ENCODE measurements at regions not wholly inside any gene's neighbourhood (a gene's known extent, or its start where the extent isn't known, plus 50 kb on each side); places are given as distances from the start of the nearest gene placed in this dataset.

DNA sequence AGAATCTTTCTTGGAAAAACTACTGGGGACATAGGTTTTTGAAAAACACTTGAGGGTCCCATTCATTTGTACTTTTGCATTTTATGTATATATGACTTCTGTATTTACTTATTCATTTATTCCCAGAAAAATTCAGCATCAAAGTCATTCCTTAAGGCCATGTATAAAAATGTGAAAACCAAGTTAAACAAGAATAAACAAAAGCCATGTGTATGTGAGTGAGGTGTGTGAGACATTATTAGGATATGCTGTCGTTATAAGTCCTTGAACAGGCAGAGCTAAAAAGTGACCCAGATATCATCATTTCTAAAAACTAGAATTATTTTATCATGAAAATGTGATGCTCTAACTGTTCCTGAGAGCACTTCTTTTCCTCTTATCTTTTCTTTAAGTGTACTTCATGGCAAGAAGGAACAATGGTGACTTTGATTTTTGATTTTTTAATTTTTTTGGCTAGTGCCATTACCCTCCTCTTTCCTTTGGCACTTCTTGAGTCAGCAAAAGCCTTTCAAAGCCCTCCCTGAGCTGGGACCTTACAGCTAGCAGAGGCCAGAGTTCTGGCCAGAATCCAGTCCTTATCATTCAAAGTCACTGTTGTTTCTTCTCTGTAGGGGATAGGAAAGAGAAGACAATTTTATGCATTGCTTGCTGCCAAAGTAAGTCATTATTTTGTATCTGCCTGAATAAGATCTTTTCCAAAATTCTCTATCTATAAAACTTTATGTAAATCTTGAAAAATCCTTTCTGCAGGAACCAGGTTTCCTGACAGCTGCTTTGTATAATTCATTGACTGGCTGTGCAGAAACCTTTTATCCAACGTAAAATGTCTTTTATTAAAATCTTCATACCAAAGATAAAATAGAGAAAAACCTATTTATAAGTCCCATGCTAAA lies 419.7 kb upstream of the PRICKLE1 start:
- no peak for DNase-seq

GRCh38 chr12:43004908-43005307 lies 415.4 kb upstream of the PRICKLE1 start:
- DNase-seq: no peak

DNA sequence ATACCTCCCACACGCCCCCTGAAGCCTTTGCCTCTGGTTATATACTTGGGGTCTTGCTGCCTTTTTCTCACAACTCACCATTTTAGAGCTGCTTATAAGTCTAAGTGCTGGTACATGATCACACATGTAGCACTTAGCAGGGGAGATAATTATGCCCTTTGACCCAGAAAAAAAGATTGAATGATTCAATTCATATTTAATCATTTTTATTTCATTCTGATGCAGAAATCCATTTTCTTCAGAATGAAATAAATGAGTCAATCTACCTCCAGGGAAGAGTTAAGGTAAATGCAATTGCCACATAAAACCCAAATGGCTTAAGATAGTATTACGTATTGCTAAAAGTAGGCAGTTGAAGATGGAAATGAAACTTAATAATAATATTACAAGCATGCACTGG lies 414.6 kb upstream of the PRICKLE1 start:
- DNase-seq: no peak

DNA sequence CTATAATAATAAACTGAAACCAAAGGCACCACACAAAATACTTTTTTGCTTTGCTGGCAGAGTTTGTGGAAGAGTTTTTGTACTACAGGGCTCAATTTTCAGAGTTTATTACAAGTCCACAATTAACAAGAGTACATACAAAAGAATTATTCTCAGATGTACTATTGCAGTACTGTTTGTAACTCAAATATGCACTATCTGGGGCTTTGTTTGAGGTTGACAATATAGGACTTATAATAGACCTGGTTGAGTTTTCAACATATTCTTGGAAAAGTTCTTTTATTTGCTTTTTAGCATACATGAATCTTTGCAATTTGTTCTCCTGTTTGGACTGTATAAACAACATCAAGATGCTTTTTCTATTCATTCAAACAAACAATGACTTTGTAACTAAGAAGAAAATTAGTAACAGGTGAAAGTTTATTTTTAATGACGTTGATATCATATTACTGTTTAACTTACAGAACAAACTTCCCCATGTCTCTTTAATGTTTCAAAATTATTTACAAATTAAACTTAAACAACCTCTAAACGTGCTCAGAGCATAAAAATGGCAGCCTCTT lies 407.4 kb upstream of the PRICKLE1 start:
- no peak for DNase-seq

- no peak for DNase-seq
These were observed 403.3 kb upstream of the PRICKLE1 start for GRCh38 chr12:42992826-42993225.

GRCh38 chr12:42990387-42990786 lies 400.8 kb upstream of the PRICKLE1 start:
- no peak for DNase-seq

- DNase-seq: no peak
These were observed 397.7 kb upstream of the PRICKLE1 start for GRCh38 chr12:42987216-42987650.

GRCh38 chr12:42985506-42985905 lies 396.0 kb upstream of the PRICKLE1 start:
- no peak for DNase-seq

GRCh38 chr12:42982828-42983227 lies 393.3 kb upstream of the PRICKLE1 start:
- no peak for DNase-seq

DNA sequence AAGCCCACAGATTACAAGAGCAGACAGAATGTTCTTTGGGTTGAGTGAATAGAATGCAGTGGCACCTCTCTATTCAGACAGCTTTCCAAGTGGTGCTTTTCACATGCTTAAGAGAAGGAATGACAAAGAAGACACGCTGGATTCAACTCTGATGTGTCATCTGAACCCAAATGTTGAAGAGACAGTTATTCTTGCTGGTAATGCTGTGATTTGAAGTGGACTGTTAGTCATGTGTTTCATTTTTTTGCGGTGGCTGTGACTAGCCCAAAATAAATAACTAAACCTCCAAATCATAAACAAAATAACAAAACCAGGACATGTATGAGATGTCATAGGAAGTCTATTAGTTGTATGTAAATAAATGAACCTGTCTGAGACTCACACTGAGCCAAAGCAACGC lies 391.8 kb upstream of the PRICKLE1 start:
- no peak for DNase-seq

- no peak for DNase-seq
These were observed 390.9 kb upstream of the PRICKLE1 start for GRCh38 chr12:42980441-42980840.

DNA sequence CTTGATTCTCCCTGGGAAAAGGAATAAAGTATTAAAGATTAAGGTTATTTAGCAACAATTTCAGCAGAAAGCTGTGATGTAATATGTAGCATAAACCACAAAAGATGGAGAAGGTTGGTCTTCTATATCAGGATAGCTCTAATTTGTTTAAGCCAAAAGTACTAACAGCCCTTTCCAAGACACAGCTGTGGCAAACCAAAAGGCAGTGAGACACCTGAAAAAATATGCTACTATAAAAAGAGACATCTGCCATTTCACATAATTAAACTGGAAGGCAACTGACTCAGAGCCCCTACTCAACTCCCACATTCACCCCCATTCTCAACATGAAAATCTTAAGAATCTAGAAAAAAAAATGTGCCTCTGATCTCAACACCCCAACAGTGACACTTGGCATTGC lies 390.2 kb upstream of the PRICKLE1 start:
- no peak for DNase-seq

DNA sequence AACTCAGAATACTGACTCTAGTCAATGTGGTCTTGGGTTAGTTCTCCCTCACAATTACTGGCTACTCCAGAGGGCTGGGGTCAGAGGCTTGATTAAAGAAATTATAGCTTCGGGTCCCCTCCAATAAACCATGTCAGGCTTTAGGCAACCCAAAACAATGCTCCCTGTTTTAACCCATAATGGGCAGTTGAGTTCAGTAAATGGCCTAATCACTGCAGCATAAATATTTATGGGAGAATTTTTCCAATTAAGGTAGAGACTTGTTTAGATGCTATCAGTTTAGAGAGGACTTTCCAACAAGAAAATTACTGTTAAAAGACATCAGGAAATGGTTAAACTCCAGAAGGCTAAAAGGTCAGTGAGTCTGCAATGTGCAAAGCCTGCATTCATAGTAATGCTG lies 389.2 kb upstream of the PRICKLE1 start:
- DNase-seq: no peak

GRCh38 chr12:42977451-42978230 lies 388.1 kb upstream of the PRICKLE1 start:
- DNase-seq: no peak

DNA sequence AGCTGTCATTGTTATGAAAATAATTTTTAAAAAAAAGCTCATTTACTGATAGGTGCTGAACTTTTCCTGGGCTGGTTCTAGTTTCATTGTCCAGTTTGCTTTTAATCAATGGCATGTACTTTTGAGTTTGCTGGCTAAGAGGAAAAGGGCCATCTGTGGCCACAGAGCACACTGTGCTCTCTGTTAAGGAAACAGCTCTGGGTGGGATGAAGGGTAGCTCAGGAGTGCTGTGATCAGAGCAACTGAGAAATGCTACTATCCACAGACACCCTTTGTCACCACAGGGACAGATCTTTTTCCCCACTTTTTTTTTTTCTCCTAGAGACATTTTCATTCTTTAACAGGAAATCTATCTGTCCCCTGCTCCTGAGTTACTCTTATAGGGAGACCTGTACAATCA lies 387.1 kb upstream of the PRICKLE1 start:
- no peak for DNase-seq

GRCh38 chr12:42976122-42976521 lies 386.6 kb upstream of the PRICKLE1 start:
- DNase-seq: no peak

GRCh38 chr12:42969355-42969754 lies 379.8 kb upstream of the PRICKLE1 start:
- DNase-seq: no peak

GRCh38 chr12:42968426-42968825 lies 378.9 kb upstream of the PRICKLE1 start:
- DNase-seq: no peak

GRCh38 chr12:42967850-42968249 lies 378.3 kb upstream of the PRICKLE1 start:
- DNase-seq: no peak

DNA sequence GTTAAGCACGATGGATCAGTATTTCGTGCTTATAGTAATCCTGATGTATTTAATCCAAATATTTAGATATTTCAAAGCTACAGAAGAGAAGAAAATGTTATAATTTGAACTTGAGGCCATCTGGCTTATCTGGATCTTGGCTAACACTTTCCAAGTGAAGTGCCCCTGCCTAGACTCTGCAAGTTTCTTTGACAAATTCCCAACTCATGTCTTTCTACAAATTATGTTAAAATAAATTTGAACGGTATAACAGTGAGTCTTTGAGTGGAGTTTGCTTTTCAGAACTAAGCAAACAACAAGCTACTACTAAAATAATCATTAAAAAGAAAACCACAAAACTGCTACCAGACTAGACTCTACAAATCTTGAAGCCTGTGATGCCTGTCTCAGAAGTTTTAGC lies 374.4 kb upstream of the PRICKLE1 start:
- DNase-seq: no peak

DNA sequence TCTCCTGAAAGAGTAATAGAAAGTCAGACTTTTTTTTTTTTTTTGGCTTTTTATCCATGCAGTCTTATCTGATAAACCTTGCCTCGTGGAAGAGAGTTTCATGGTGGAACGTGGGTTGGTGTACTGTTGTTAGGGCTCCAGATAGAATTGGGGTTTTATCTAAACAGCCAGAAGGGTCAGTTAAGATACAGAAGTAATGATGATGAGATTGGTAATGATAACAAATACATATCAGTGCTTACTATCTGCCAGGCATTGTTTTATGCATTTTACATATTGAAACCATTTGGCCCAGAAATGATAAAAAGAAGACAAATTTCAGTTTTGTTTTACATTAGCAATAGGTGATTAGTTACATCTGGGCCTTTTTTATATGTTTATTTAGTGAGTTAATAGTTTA lies 372.8 kb upstream of the PRICKLE1 start:
- no peak for DNase-seq

- no peak for DNase-seq
These were observed 371.8 kb upstream of the PRICKLE1 start for GRCh38 chr12:42961395-42961794.

- DNase-seq: no peak
These were observed 370.6 kb upstream of the PRICKLE1 start for GRCh38 chr12:42960087-42960527.

- no peak for DNase-seq
These were observed 368.7 kb upstream of the PRICKLE1 start for GRCh38 chr12:42958291-42958674.
